CD14-positive monocyte (primary cell): ENCODE measurements at regions not wholly inside any gene's neighbourhood (a gene's known extent, or its start where the extent isn't known, plus 50 kb on each side); places are given as distances from the start of the nearest gene placed in this dataset.

ENCODE experiments used
- DNase-seq, 3 donors: peaks; one replicate each; pipeline ENCODE4 v3.0.0-alpha.2; 2011 to 2022
- H2AFZ ChIP-seq: 2 replicates; pipeline ENCODE4 v1.6.0; 2012; ENCODE audit warnings: mild to moderate bottlenecking, low read depth, low read length, inconsistent platforms; ENCODE audit not compliant: insufficient read depth, poor library complexity, severe bottlenecking
- H3K27ac ChIP-seq, 2 donors: 1 replicate in 1 of 2; 2 replicates in 1 of 2; pipeline ENCODE4 v1.5.1; 2012 to 2013; ENCODE audit warnings: low read length in 2 of 2, control low read depth in 1 of 2, inconsistent platforms in 1 of 2, low read depth in 1 of 2, mild to moderate bottlenecking in 1 of 2
- H3K27me3 ChIP-seq, 2 donors: one replicate each; pipeline versions ENCODE4 v1.6.0 to v1.6.1; 2011 to 2013; ENCODE audit warnings: low read length in 2 of 2; ENCODE audit not compliant: control insufficient read depth in 2 of 2, insufficient read depth in 2 of 2
- H3K36me3 ChIP-seq, 2 donors: replicated peaks in 1 of 2; 1 replicate in 1 of 2; 2 replicates in 1 of 2; pipeline versions ENCODE4 v1.5.1 to v1.6.1; 2012 to 2013; ENCODE audit warnings: low read length in 2 of 2, control low read depth in 1 of 2, inconsistent platforms in 1 of 2, mild to moderate bottlenecking in 1 of 2; ENCODE audit not compliant: insufficient read depth in 2 of 2, control insufficient read depth in 1 of 2
- H3K4me1 ChIP-seq, 2 donors: 1 replicate in 1 of 2; 2 replicates in 1 of 2; pipeline versions ENCODE4 v1.5.1 to v1.6.1; 2012 to 2013; ENCODE audit warnings: low read length in 2 of 2, control low read depth in 1 of 2, inconsistent platforms in 1 of 2, mild to moderate bottlenecking in 1 of 2, moderate library complexity in 1 of 2; ENCODE audit not compliant: insufficient read depth in 2 of 2, control insufficient read depth in 1 of 2
- H3K4me2 ChIP-seq: replicated peaks from 2 replicates; pipeline ENCODE3; 2012; ENCODE audit warnings: low read length, moderate library complexity, mild to moderate bottlenecking; ENCODE audit not compliant: poor library complexity, severe bottlenecking; ENCODE audit errors: extremely low read depth
- H3K4me3 ChIP-seq, 3 experiments: fragments of 200-600 bp in 1 of 3; sonication (generic) in 1 of 3; replicated peaks in 1 of 3; 1 replicate in 2 of 3; 2 replicates in 1 of 3; pipeline ENCODE4 v1.5.1; 2011 to 2013; ENCODE audit warnings: low read length in 3 of 3, mild to moderate bottlenecking in 3 of 3, control low read depth in 2 of 3, low read depth in 2 of 3, inconsistent platforms in 1 of 3, moderate library complexity in 1 of 3
- H3K79me2 ChIP-seq: 2 replicates; pipeline ENCODE4 v1.6.0; 2012; ENCODE audit warnings: mild to moderate bottlenecking, control low read depth, inconsistent platforms, low read length, moderate library complexity; ENCODE audit not compliant: insufficient read depth
- H3K9ac ChIP-seq: 2 replicates; pipeline ENCODE4 v1.6.0; 2017; ENCODE audit warnings: low read length, mild to moderate bottlenecking; ENCODE audit not compliant: insufficient read depth, poor library complexity, severe bottlenecking
- H3K9me3 ChIP-seq, 2 donors: replicated peaks in 1 of 2; 1 replicate in 1 of 2; 2 replicates in 1 of 2; pipeline versions ENCODE4 v1.5.1 to v1.6.1; 2012 to 2013; ENCODE audit warnings: low read length in 2 of 2, control low read depth in 1 of 2; ENCODE audit not compliant: control insufficient read depth in 1 of 2, insufficient read depth in 1 of 2
- H4K20me1 ChIP-seq: 2 replicates; pipeline ENCODE4 v1.6.0; 2012; ENCODE audit warnings: mild to moderate bottlenecking, low read length, control low read depth, moderate library complexity; ENCODE audit not compliant: insufficient read depth
- H3K27ac Mint-ChIP-seq, 7 donors: one replicate each; pipeline ENCODE4 v1.8.0; 2020; ENCODE audit warnings: mild to moderate bottlenecking in 7 of 7, mixed read lengths in 7 of 7, moderate library complexity in 6 of 7, inconsistent platforms in 2 of 7
- H3K27me3 Mint-ChIP-seq, 3 donors: one replicate each; pipeline ENCODE4 v1.8.0; 2021 to 2022; ENCODE audit warnings: low read depth in 3 of 3, mild to moderate bottlenecking in 3 of 3, mixed read lengths in 3 of 3, moderate library complexity in 3 of 3, inconsistent platforms in 1 of 3
- H3K36me3 Mint-ChIP-seq, 2 donors: one replicate each; pipeline ENCODE4 v1.8.0; 2020; ENCODE audit warnings: mixed read lengths in 2 of 2, inconsistent platforms in 1 of 2, mild to moderate bottlenecking in 1 of 2
- H3K4me1 Mint-ChIP-seq: one replicate; pipeline ENCODE4 v1.8.0; 2020; ENCODE audit warnings: mild to moderate bottlenecking, mixed read lengths
- H3K4me3 Mint-ChIP-seq, 2 donors: one replicate each; pipeline ENCODE4 v1.8.0; 2020; ENCODE audit warnings: mild to moderate bottlenecking in 2 of 2, mixed read lengths in 2 of 2, moderate library complexity in 1 of 2
- H3K9me3 Mint-ChIP-seq, 7 donors: one replicate each; pipeline ENCODE4 v1.8.0; 2020 to 2022; ENCODE audit warnings: mixed read lengths in 7 of 7, mild to moderate bottlenecking in 6 of 7, moderate library complexity in 6 of 7, inconsistent platforms in 2 of 7
- WGBS: methylation state at CpG from one replicate; pipeline ENCODE4 v1.1.5; 2013; ENCODE audit warnings: missing lambda C conversion rate; ENCODE audit not compliant: insufficient coverage; 5-methylcytosine and 5-hydroxymethylcytosine counted together
- intact Hi-C, 2 donors: fragments of 100-400 bp; cut with micrococcal nuclease; formaldehyde crosslinking; loops; one replicate each; pipeline versions ENCODE4 v1.15.0 to v1.15.1; 2023
- TF ChIP-seq, protein P1 (sequence below): fragments of 200-600 bp; IDR thresholded peaks from one replicate; pipeline ENCODE4 v1.8.0; 2022; ENCODE audit warnings: antibody characterized with exemption, mild to moderate bottlenecking

DNA sequence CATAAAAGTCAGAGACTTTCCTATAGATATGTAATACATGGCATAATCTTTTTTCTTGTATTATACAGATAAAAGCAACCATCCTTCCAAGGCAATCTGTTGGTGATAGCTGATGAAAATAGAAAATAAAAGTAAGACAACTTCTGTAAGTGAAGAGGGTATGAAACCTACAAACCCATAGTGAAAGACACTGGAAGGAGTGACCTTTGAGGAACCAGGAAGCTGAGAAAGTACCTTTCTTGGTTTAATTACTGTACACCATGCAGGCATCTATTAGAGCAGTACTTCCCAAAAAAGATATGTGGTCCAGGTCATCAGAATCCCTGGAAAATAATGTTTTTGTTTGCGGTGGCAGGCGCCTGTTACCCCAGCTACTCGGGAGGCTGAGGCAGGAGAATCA lies 906.6 kb upstream of the KLHL29 start:
- Mint-ChIP-seq H3K36me3 (no peaks in the 10 kb centered on the region), H3K9me3 (peaks cover 0 to 6% (median 3%) of the 10 kb centered on the region in 7 donors), H3K4me3 (no peak overlapping the region), H3K4me1 (no peaks in the 10 kb centered on the region), H3K27me3 (peaks cover 0 to 2% (median 0%) of the 10 kb centered on the region in 3 donors), H3K27ac (no peak overlapping the region)
- no peak overlapping the region for H3K9ac ChIP-seq
- 83% methylated on average over 3 of the region's 3 CpGs for WGBS
- TF ChIP-seq, protein P1, sequence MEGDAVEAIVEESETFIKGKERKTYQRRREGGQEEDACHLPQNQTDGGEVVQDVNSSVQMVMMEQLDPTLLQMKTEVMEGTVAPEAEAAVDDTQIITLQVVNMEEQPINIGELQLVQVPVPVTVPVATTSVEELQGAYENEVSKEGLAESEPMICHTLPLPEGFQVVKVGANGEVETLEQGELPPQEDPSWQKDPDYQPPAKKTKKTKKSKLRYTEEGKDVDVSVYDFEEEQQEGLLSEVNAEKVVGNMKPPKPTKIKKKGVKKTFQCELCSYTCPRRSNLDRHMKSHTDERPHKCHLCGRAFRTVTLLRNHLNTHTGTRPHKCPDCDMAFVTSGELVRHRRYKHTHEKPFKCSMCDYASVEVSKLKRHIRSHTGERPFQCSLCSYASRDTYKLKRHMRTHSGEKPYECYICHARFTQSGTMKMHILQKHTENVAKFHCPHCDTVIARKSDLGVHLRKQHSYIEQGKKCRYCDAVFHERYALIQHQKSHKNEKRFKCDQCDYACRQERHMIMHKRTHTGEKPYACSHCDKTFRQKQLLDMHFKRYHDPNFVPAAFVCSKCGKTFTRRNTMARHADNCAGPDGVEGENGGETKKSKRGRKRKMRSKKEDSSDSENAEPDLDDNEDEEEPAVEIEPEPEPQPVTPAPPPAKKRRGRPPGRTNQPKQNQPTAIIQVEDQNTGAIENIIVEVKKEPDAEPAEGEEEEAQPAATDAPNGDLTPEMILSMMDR = no peak
- H3K4me3 ChIP-seq = no peak overlapping the region
- H4K20me1 ChIP-seq = no peaks in the 10 kb centered on the region
- H3K79me2 ChIP-seq = no peaks in the 10 kb centered on the region
- no peaks in the 10 kb centered on the region for H3K27me3 ChIP-seq
- H3K9me3 ChIP-seq = peaks cover 0 to 9% of the 10 kb centered on the region in 2 donors
- no peaks in the 10 kb centered on the region for H3K36me3 ChIP-seq
- no peak for DNase-seq
- no peak overlapping the region for H3K27ac ChIP-seq
- no peaks in the 10 kb centered on the region for H3K4me1 ChIP-seq
- H2AFZ ChIP-seq = no peak overlapping the region
- intact Hi-C loops = no loop called here
- no peak overlapping the region for H3K4me2 ChIP-seq

DNA sequence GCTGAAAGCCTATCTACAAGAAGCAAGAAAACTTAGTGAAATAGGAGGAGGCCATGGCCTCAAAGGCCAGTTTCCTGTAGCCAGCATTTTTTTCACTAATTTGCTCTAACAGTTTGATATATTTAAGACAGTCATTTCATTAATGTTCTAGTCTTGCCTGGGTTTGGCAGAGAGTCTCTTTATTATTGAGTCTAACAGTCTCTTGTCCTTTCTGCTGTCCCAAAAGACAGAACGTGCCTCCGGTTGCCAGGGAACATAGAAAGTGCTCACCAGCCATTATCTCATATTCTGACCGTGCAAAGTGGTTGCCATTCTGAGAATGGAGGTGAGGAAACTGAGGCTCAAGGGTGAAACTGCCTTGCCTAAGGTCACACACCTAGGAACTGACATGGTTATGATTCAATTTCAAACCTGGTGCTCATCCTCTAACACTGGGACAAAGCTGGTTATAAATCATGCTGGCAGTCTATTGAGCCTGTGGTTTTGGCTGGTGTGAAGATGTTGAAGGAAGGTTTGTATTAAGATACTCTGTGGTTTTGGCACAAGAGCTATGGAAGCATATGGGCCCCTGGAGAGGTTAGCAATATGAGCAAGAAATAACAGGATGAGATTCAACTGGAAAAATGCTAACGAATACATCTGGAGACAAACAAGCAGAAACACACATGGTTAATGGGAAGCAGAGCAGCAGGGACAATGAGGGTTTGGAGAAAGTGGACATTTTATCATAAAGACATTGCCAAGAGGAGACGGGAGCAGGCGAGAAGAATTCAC lies 903.3 kb upstream of the KLHL29 start:
- intact Hi-C loops = no loop called here
- Histone ChIP-seq H3K36me3 (no peaks in the 10 kb centered on the region), H3K4me2 (no peak overlapping the region), H3K4me1 (no peaks in the 10 kb centered on the region), H3K9me3 (peaks cover 0 to 1% of the 10 kb centered on the region in 2 donors), H3K4me3 (no peak overlapping the region), H3K9ac (no peak overlapping the region), H4K20me1 (no peaks in the 10 kb centered on the region), H2AFZ (no peak overlapping the region), H3K79me2 (no peaks in the 10 kb centered on the region), H3K27me3 (no peaks in the 10 kb centered on the region), H3K27ac (no peak overlapping the region)
- Mint-ChIP-seq H3K36me3 (no peaks in the 10 kb centered on the region), H3K9me3 (peaks cover 0 to 3% (median 0%) of the 10 kb centered on the region in 7 donors), H3K27ac (no peak overlapping the region), H3K4me1 (no peaks in the 10 kb centered on the region), H3K27me3 (peaks cover 0 to 2% (median 0%) of the 10 kb centered on the region in 3 donors), H3K4me3 (no peak overlapping the region)
- TF ChIP-seq, protein P1 = no peak
- no peak for DNase-seq
- 93% methylated on average over 3 of the region's 6 CpGs for WGBS
